GM19043 (cell line): ENCODE measurements at regions not wholly inside any gene's neighbourhood (a gene's known extent, or its start where the extent isn't known, plus 50 kb on each side); places are given as distances from the start of the nearest gene placed in this dataset.
"Not testable (repeated sequence)": the region's sequence is repeated elsewhere in the genome, so short reads cannot be mapped to it uniquely, and the experiment has no call there.

Source experiments
- ATAC-seq: cut with Tn5 transposase; IDR thresholded peaks from one replicate; pipeline ENCODE4 v1.9.1; 2021; ENCODE audit warnings: low read depth; ENCODE audit not compliant: unreplicated experiment

- ATAC-seq, result no peak
Measured at GRCh38 chr6:25150031-25150430, 129.1 kb upstream of the CARMIL1 start.

DNA sequence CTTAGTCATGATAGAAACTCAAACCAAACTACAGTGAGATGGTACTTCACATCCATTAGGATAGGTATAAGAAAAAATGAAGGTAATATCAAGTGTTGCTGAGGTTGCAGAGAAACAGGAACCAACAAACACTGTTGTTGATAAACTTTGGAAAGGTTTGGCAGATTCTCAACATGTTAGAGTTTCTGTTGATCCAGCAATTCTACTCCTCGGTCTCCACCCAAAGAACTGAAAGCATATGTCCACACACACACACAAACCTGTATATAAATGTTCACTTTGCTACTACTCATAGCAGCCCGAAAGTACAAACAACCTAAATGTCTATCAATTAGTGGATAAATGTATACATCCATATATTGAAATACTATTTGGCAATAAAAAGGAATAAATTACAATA, 128.3 kb upstream of the CARMIL1 start:
- no peak for ATAC-seq

- ATAC-seq, result no peak
Measured at GRCh38 chr6:25153079-25153478, 126.1 kb upstream of the CARMIL1 start.

DNA sequence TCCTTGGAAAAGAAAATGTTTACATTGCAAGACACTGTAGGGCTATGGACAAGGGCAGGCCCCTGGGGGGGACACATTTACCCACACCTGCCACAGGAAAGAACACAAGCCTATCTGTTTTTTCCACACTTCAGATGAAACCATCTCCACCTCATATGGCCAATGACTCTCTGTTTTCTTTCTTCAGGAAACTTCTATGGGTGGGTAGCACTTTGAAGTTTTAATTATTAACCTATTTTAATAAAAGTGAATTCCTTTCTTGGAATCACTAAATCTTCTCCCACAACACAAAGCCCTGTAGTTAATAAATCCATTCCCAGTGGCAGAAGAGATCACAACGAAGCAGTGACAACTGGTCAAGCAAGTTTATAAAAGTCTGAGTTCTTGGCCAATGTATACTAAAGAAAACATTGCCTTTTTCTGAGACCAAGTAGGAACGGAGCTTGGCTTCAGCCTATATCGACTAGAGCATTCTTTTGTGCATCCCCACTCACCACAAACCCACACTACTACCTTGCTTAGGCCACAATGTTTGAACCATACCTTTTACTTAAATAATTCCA, 125.1 kb upstream of the CARMIL1 start:
- ATAC-seq, result no peak

DNA sequence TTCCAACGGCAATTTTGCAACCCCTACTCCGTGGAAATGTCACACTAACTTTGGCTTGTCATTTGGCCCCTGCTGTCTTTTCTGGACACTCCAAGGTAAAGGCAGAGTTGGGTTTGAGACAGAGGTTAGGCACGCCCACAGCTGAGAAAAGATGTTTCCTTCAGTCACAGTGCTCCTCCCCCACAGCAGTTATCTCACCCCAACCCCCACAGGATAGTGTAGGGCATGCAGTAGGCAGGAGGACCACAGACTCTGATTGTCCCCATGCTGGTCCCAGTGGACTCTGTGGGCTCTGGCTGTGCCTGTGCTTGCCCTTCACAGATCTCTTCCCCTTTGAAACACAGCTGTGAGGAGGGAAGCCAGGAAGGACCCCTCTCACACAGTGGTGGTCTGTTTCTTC, 124.0 kb upstream of the CARMIL1 start:
- no peak for ATAC-seq

- no peak for ATAC-seq
Measured at GRCh38 chr6:25156123-25156522, 123.1 kb upstream of the CARMIL1 start.

GRCh38 chr6:25157183-25157582, 122.0 kb upstream of the CARMIL1 start:
- no peak for ATAC-seq

- ATAC-seq, result no peak
Measured at GRCh38 chr6:25157842-25158241, 121.3 kb upstream of the CARMIL1 start.

DNA sequence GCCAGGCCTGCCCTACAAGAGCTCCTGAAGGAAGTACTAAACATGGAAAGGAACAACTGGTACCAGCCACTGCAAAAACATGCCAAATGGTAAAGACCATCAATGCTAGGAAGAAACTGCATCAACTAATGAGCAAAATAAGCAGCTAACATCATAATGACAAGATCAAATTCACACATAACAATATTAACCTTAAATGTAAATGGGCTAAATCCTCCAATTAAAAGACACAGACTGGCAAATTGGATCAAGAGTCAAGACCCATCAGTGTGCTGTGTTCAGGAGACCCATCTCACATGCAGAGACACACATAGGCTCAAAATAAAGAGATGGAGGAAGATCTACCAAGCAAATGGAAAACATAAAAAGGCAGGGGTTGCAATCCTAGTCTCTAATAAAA, 119.0 kb upstream of the CARMIL1 start:
- ATAC-seq, result not testable (repeated sequence)

DNA sequence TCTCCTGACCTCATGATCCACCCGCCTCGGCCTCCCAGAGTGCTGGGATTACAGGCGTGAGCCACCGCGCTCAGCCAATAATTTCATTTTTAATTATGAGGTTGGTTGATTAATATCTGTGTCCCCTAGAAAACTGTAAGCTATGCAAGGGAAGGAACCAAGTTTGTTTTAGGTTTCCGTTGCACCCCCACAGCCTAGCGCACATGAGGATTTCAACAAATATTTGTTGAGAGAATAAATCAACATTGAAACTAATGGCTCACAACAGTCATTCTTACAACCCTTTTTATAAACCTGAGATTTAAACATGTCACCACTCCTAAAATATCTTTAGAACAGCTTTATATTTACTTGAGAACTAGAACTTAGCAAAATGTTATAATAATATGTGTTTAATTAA, 114.0 kb upstream of the CARMIL1 start:
- no peak for ATAC-seq

GRCh38 chr6:25165800-25166199, 113.4 kb upstream of the CARMIL1 start:
- ATAC-seq, result no peak

DNA sequence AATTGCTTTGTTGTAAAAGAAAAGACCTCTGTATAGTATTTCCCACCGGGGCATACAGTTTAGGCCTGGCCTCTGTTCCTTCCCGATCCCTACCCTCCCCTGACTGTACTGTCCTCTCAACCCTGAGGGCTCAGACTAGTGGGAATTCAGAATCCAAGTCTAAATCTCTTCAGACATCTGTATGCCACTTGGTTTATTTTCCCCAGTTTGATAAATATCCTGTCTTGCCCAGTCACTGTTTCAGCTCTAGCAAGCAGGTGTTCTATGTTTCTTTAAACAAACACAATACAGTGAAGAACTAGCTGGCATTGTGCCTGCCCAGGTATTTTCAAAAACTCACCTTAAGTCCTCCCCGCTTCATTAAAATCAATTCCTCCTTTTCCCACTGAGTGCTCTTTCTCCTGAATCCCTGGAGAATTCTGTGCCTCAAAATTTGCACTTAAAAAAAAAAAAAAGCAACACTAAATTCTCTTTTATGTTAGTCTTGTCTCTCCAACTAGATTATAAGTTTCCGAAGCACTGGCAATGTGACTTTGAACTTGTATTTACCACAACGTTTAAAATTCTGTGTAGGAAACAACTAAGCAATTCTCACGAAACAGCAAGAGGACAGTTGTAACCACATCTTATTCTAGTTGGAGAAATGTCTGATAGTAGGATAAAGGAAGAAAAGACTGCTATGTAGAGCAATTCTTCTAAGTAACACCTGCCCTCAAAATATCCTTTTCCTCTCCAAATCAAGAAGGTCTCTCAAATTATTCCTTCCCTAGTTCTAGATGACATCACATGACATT, 112.0 kb upstream of the CARMIL1 start:
- ATAC-seq, result no peak

DNA sequence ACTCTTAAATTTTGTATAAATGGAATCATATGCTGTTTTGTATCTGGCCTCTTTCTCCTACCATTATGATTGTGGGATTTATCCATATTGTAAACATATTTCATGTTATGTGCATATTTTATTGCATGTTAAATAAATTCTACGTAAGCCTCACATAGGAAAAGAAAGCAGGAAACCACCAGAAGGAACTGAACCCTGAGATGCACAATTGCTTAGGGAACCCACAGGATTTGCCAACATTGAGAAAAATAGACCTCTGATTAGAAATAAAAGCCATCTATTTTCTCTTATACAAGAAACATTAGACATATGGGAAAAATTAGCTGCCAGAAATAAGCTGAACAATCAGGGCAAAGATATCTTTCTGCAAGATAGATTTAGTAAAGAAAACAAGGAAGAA, 111.2 kb upstream of the CARMIL1 start:
- ATAC-seq, result no peak

DNA sequence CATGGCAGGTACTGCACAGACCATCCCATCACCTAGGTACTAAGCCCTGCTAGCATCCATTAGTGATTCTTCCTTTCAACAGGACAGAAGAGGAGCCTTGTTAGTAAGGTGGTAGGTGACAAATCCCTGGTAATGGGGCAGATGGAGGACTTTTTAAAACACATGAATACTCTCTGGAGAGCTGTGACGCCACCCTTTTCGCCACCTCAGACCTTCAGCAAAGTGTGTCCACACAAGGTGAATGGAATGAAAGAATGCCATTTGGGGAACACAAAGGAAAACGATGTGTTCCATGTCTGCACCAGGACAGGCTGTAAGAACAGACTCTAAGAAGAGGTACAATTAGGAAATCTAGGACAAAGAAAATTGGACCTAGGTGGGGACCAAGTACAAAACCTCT, 110.5 kb upstream of the CARMIL1 start:
- ATAC-seq, result no peak

GRCh38 chr6:25169553-25169952, 109.6 kb upstream of the CARMIL1 start:
- ATAC-seq, result no peak

- no peak for ATAC-seq
Measured at GRCh38 chr6:25169961-25170360, 109.2 kb upstream of the CARMIL1 start.

GRCh38 chr6:25170640-25171039, 108.5 kb upstream of the CARMIL1 start:
- no peak for ATAC-seq

GRCh38 chr6:25171301-25171700, 107.9 kb upstream of the CARMIL1 start:
- no peak for ATAC-seq

GRCh38 chr6:25172819-25173218, 106.4 kb upstream of the CARMIL1 start:
- no peak for ATAC-seq

DNA sequence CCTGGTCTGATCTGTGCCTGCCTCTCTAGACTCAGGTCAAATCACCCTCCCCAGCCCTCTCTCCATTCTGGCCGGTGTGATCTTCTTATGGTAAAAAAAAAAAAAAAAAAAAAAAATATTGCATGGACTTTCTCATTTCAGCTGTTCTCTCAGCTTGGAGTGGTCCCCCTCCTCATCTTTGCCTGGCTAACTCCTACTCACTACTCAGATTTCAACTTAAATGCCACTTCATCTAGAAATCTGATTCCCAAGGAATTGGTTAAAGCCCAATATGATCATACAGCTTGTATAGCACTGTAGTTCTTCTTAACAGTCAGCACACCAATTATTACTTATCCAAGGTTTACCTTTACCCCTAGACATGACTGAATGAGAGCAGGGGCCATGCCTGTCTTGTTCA, 105.9 kb upstream of the CARMIL1 start:
- ATAC-seq, result no peak

DNA sequence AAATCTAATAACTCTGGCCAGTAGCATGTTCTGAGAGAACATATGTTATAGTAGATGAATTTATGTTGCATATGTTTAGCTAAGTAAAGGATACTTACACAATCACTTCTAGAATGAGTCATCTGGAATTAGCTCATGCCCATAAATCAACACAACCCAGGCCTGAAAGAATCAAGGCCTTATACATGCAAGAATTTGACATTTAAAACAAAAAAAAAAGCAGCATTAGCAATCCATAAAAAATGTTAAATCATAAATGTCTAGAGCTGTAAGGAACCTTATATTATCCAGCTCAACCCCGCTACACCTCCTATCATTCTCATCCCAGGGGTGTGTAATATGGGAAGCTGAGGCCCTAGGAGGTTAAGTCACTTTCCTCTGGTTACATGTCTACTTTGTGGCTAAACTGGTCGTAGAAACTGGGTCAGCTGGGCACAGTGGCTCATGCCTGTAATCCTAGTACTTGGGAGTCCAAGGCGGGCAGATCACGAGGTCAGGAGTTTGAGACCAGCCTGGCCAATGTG, 105.2 kb upstream of the CARMIL1 start:
- no peak for ATAC-seq

DNA sequence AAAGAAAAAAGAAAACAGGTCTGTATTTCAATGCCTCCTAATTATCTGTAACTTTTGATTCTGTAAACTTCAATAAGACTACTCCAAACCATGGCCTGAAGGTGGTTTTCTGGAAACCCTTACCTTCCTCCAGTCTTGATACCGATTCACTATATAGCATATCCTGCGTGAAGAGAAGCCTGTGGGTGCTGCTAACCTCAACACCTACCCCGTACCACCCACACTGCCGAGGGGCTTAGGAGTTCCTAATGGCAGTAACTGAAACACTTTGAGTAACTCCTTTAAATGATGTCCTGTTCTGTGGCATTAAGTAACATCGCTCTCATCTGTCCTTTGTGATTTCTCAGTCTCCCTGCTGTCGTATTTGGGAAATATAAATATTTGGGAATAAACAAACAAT, 104.5 kb upstream of the CARMIL1 start:
- ATAC-seq, result no peak
